ENCODE measurements at regions not wholly inside any gene's neighbourhood (a gene's known extent, or its start where the extent isn't known, plus 50 kb on each side); places are given as distances from the start of the nearest gene placed in this dataset.
"Not testable (repeated sequence)": the region's sequence is repeated elsewhere in the genome, so short reads cannot be mapped to it uniquely, and the experiment has no call there.

GRCh38 chr2:110394769-110395168 is 77.8 kb downstream of the LIMS4 start:
- DNase-seq; H3K9ac ChIP-seq (ENCODE audit: low read length in 3 of 3); H3K27ac ChIP-seq (ENCODE audit: low read depth in 2 of 2, low read length in 2 of 2); H3K4me1 ChIP-seq (ENCODE audit: control insufficient read depth in 2 of 3, insufficient read depth in 2 of 3, low read depth in 1 of 3, low read length in 3 of 3); H3K36me3 ChIP-seq (ENCODE audit: control insufficient read depth in 2 of 3, insufficient read depth in 3 of 3, low read length in 3 of 3); FAIRE-seq; H3K9me3 ChIP-seq (ENCODE audit: control insufficient read depth in 2 of 3, insufficient read depth in 1 of 3, low read length in 3 of 3); H3K4me3 ChIP-seq (ENCODE audit: low read length in 3 of 3); intact Hi-C loops (cut with DNase I); H3K27me3 ChIP-seq (ENCODE audit: control insufficient read depth, insufficient read depth, low read length): not testable (repeated sequence)

GRCh38 chr2:110392366-110392765 is 80.2 kb downstream of the LIMS4 start:
- H3K36me3 ChIP-seq (ENCODE audit: control insufficient read depth in 2 of 3, insufficient read depth in 3 of 3, low read length in 3 of 3); intact Hi-C loops (cut with DNase I); FAIRE-seq; H3K27ac ChIP-seq (ENCODE audit: low read depth in 2 of 2, low read length in 2 of 2); H3K4me3 ChIP-seq (ENCODE audit: low read length in 3 of 3); H3K27me3 ChIP-seq (ENCODE audit: control insufficient read depth, insufficient read depth, low read length); H3K9ac ChIP-seq (ENCODE audit: low read length in 3 of 3); H3K9me3 ChIP-seq (ENCODE audit: control insufficient read depth in 2 of 3, insufficient read depth in 1 of 3, low read length in 3 of 3); H3K4me1 ChIP-seq (ENCODE audit: control insufficient read depth in 2 of 3, insufficient read depth in 2 of 3, low read depth in 1 of 3, low read length in 3 of 3): not testable (repeated sequence)
- peak in 1 of 5 donors; percentile 8 for DNase-seq

GRCh38 chr2:110391035-110391418 is 81.6 kb downstream of the LIMS4 start:
- H3K4me3 ChIP-seq (ENCODE audit: low read length in 3 of 3); FAIRE-seq; H3K4me1 ChIP-seq (ENCODE audit: control insufficient read depth in 2 of 3, insufficient read depth in 2 of 3, low read depth in 1 of 3, low read length in 3 of 3); H3K9me3 ChIP-seq (ENCODE audit: control insufficient read depth in 2 of 3, insufficient read depth in 1 of 3, low read length in 3 of 3); intact Hi-C loops (cut with DNase I); H3K27me3 ChIP-seq (ENCODE audit: control insufficient read depth, insufficient read depth, low read length); H3K36me3 ChIP-seq (ENCODE audit: control insufficient read depth in 2 of 3, insufficient read depth in 3 of 3, low read length in 3 of 3); H3K9ac ChIP-seq (ENCODE audit: low read length in 3 of 3); H3K27ac ChIP-seq (ENCODE audit: low read depth in 2 of 2, low read length in 2 of 2): not testable (repeated sequence)
- peak in 1 of 5 donors; percentile 19 for DNase-seq

GRCh38 chr2:110390351-110391034 is 82.1 kb downstream of the LIMS4 start:
- H3K9me3 ChIP-seq (ENCODE audit: control insufficient read depth in 2 of 3, insufficient read depth in 1 of 3, low read length in 3 of 3); H3K9ac ChIP-seq (ENCODE audit: low read length in 3 of 3); FAIRE-seq; H3K27ac ChIP-seq (ENCODE audit: low read depth in 2 of 2, low read length in 2 of 2); H3K27me3 ChIP-seq (ENCODE audit: control insufficient read depth, insufficient read depth, low read length); H3K4me3 ChIP-seq (ENCODE audit: low read length in 3 of 3); intact Hi-C loops (cut with DNase I); H3K4me1 ChIP-seq (ENCODE audit: control insufficient read depth in 2 of 3, insufficient read depth in 2 of 3, low read depth in 1 of 3, low read length in 3 of 3); H3K36me3 ChIP-seq (ENCODE audit: control insufficient read depth in 2 of 3, insufficient read depth in 3 of 3, low read length in 3 of 3): not testable (repeated sequence)
- peak in 2 of 5 donors; percentile 2 to 3 for DNase-seq

GRCh38 chr2:110387044-110387443 is 85.6 kb downstream of the LIMS4 start:
- H3K27ac ChIP-seq (ENCODE audit: low read depth in 2 of 2, low read length in 2 of 2); H3K4me1 ChIP-seq (ENCODE audit: control insufficient read depth in 2 of 3, insufficient read depth in 2 of 3, low read depth in 1 of 3, low read length in 3 of 3); H3K9me3 ChIP-seq (ENCODE audit: control insufficient read depth in 2 of 3, insufficient read depth in 1 of 3, low read length in 3 of 3); H3K27me3 ChIP-seq (ENCODE audit: control insufficient read depth, insufficient read depth, low read length); H3K9ac ChIP-seq (ENCODE audit: low read length in 3 of 3); FAIRE-seq; intact Hi-C loops (cut with DNase I); H3K4me3 ChIP-seq (ENCODE audit: low read length in 3 of 3); H3K36me3 ChIP-seq (ENCODE audit: control insufficient read depth in 2 of 3, insufficient read depth in 3 of 3, low read length in 3 of 3): not testable (repeated sequence)
- DNase-seq: peak in 1 of 5 donors; percentile 18

- H3K36me3 ChIP-seq (ENCODE audit: control insufficient read depth in 2 of 3, insufficient read depth in 3 of 3, low read length in 3 of 3); FAIRE-seq; intact Hi-C loops (cut with DNase I); H3K9me3 ChIP-seq (ENCODE audit: control insufficient read depth in 2 of 3, insufficient read depth in 1 of 3, low read length in 3 of 3); H3K4me1 ChIP-seq (ENCODE audit: control insufficient read depth in 2 of 3, insufficient read depth in 2 of 3, low read depth in 1 of 3, low read length in 3 of 3); H3K27me3 ChIP-seq (ENCODE audit: control insufficient read depth, insufficient read depth, low read length); H3K9ac ChIP-seq (ENCODE audit: low read length in 3 of 3); H3K27ac ChIP-seq (ENCODE audit: low read depth in 2 of 2, low read length in 2 of 2); H3K4me3 ChIP-seq (ENCODE audit: low read length in 3 of 3): not testable (repeated sequence)
- peak in 1 of 5 donors; percentile 36 for DNase-seq
Observed at GRCh38 chr2:110386546-110386945, 86.1 kb downstream of the LIMS4 start.

GRCh38 chr2:110384736-110385119 is 87.9 kb downstream of the LIMS4 start:
- H3K27me3 ChIP-seq (ENCODE audit: control insufficient read depth, insufficient read depth, low read length); H3K4me3 ChIP-seq (ENCODE audit: low read length in 3 of 3); H3K9me3 ChIP-seq (ENCODE audit: control insufficient read depth in 2 of 3, insufficient read depth in 1 of 3, low read length in 3 of 3); DNase-seq; FAIRE-seq; H3K36me3 ChIP-seq (ENCODE audit: control insufficient read depth in 2 of 3, insufficient read depth in 3 of 3, low read length in 3 of 3); H3K9ac ChIP-seq (ENCODE audit: low read length in 3 of 3); intact Hi-C loops (cut with DNase I); H3K4me1 ChIP-seq (ENCODE audit: control insufficient read depth in 2 of 3, insufficient read depth in 2 of 3, low read depth in 1 of 3, low read length in 3 of 3); H3K27ac ChIP-seq (ENCODE audit: low read depth in 2 of 2, low read length in 2 of 2): not testable (repeated sequence)

- intact Hi-C loops (cut with DNase I); H3K4me3 ChIP-seq (ENCODE audit: low read length in 3 of 3); FAIRE-seq: not testable (repeated sequence)
Observed at GRCh38 chr2:110384109-110384735, 88.4 kb downstream of the LIMS4 start.

More at GRCh38 chr2:110384109-110384735, 88.4 kb downstream of the LIMS4 start:
- not testable (repeated sequence) for H3K4me1 ChIP-seq (ENCODE audit: control insufficient read depth in 2 of 3, insufficient read depth in 2 of 3, low read depth in 1 of 3, low read length in 3 of 3); H3K9ac ChIP-seq (ENCODE audit: low read length in 3 of 3); H3K9me3 ChIP-seq (ENCODE audit: control insufficient read depth in 2 of 3, insufficient read depth in 1 of 3, low read length in 3 of 3); H3K27ac ChIP-seq (ENCODE audit: low read depth in 2 of 2, low read length in 2 of 2); DNase-seq; H3K36me3 ChIP-seq (ENCODE audit: control insufficient read depth in 2 of 3, insufficient read depth in 3 of 3, low read length in 3 of 3); H3K27me3 ChIP-seq (ENCODE audit: control insufficient read depth, insufficient read depth, low read length)
